ENCODE measurements at regions not wholly inside any gene's neighbourhood (a gene's known extent, or its start where the extent isn't known, plus 50 kb on each side); places are given as distances from the start of the nearest gene placed in this dataset.
"Not testable (repeated sequence)": the region's sequence is repeated elsewhere in the genome, so short reads cannot be mapped to it uniquely, and the experiment has no call there.

DNA sequence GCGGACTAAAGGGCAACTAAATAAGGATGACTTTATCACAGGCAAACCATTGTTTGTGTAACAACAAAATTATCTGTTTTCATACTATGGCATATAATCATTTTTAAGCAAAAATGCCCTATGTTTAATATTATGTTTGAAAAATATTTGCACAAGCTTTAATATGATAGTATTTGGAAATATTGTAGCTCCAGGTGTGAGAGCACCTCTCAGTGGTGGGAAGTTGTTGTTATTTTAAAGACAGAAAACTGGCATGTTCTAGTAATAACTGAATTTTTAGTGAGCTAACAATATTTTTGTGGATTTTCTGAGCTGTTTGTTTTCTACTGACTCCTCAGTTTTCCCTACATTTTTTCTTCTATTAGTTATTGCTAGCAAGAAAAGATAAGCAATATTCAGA lies 578.8 kb downstream of the KCNT2 start:
- peaks cover 6% of the 10 kb centered on the region for H3K4me1 ChIP-seq (ENCODE audit: control insufficient read depth, insufficient read depth, low read length)
- Mint-ChIP-seq H3K27ac (no peak overlapping the region), H3K9me3 (no peaks in the 10 kb centered on the region), H3K4me1 (peaks cover 7% of the 10 kb centered on the region), H3K4me3 (no peak overlapping the region), H3K27me3 (ENCODE audit: insufficient read depth) (peaks cover 44% of the 10 kb centered on the region), H3K36me3 (ENCODE audit: low read depth) (no peaks in the 10 kb centered on the region)
- no peak overlapping the region for H3K9ac ChIP-seq (ENCODE audit: extremely low read depth, low read length, poor library complexity, severe bottlenecking)
- no peak overlapping the region for H3K27ac ChIP-seq (ENCODE audit: low read depth, low read length)
- TF ChIP-seq, protein P1, sequence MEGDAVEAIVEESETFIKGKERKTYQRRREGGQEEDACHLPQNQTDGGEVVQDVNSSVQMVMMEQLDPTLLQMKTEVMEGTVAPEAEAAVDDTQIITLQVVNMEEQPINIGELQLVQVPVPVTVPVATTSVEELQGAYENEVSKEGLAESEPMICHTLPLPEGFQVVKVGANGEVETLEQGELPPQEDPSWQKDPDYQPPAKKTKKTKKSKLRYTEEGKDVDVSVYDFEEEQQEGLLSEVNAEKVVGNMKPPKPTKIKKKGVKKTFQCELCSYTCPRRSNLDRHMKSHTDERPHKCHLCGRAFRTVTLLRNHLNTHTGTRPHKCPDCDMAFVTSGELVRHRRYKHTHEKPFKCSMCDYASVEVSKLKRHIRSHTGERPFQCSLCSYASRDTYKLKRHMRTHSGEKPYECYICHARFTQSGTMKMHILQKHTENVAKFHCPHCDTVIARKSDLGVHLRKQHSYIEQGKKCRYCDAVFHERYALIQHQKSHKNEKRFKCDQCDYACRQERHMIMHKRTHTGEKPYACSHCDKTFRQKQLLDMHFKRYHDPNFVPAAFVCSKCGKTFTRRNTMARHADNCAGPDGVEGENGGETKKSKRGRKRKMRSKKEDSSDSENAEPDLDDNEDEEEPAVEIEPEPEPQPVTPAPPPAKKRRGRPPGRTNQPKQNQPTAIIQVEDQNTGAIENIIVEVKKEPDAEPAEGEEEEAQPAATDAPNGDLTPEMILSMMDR (conservative IDR thresholded peaks at IDR 0.05): no peak
- peaks cover 24% of the 10 kb centered on the region for H3K27me3 ChIP-seq (ENCODE audit: control insufficient read depth, insufficient read depth, low read length, poor library complexity, severe bottlenecking)
- no peak overlapping the region for H3K4me3 ChIP-seq (ENCODE audit: low read length)
- H3K9me3 ChIP-seq (ENCODE audit: control insufficient read depth, low read length): no peaks in the 10 kb centered on the region
- H3K36me3 ChIP-seq (ENCODE audit: control insufficient read depth, insufficient read depth, low read length): no peaks in the 10 kb centered on the region
- no peak for DNase-seq
- no CpG with 5 or more reads among the region's 1 CpG for WGBS, 2 experiments (ENCODE audit: insufficient coverage in 1 of 2, insufficient read length in 1 of 2)

DNA sequence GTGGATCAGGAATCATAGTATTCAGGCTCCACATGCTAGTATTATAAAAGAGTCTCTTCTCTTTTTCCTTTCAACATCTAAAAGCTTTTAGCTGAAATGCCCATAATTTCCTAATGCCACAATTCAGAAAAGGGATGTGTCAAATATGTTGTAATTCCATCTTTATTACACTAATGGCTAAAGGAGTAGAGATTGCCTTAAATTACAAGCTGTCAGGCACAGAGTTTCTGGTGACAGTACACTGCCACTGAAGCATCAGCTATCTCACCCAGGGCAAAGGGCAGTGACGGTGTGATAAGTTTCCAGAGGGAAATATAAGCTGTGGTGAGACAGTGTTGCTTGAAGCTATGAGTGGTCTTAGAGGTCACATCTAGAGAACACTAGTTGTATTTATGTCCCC lies 581.1 kb downstream of the KCNT2 start:
- no peak for DNase-seq
- no peaks in the 10 kb centered on the region for H3K4me1 Mint-ChIP-seq
- peaks cover 6% of the 10 kb centered on the region for H3K4me1 ChIP-seq (ENCODE audit: control insufficient read depth, insufficient read depth, low read length)
- no peaks in the 10 kb centered on the region for H3K9me3 Mint-ChIP-seq
- H3K9ac ChIP-seq (ENCODE audit: extremely low read depth, low read length, poor library complexity, severe bottlenecking): no peak overlapping the region
- WGBS, 2 experiments (ENCODE audit: insufficient coverage in 1 of 2, insufficient read length in 1 of 2): no CpG with 5 or more reads among the region's 1 CpG
- TF ChIP-seq, protein P1 (conservative IDR thresholded peaks at IDR 0.05): no peak
- no peaks in the 10 kb centered on the region for H3K9me3 ChIP-seq (ENCODE audit: control insufficient read depth, low read length)
- H3K27ac ChIP-seq (ENCODE audit: low read depth, low read length): no peak overlapping the region
- H3K36me3 Mint-ChIP-seq (ENCODE audit: low read depth): no peaks in the 10 kb centered on the region
- H3K27me3 Mint-ChIP-seq (ENCODE audit: insufficient read depth): peaks cover 30% of the 10 kb centered on the region
- H3K27me3 ChIP-seq (ENCODE audit: control insufficient read depth, insufficient read depth, low read length, poor library complexity, severe bottlenecking): peaks cover 12% of the 10 kb centered on the region
- no peak overlapping the region for H3K27ac Mint-ChIP-seq
- no peak overlapping the region for H3K4me3 Mint-ChIP-seq
- H3K4me3 ChIP-seq (ENCODE audit: low read length): no peak overlapping the region
- H3K36me3 ChIP-seq (ENCODE audit: control insufficient read depth, insufficient read depth, low read length): no peaks in the 10 kb centered on the region

DNA sequence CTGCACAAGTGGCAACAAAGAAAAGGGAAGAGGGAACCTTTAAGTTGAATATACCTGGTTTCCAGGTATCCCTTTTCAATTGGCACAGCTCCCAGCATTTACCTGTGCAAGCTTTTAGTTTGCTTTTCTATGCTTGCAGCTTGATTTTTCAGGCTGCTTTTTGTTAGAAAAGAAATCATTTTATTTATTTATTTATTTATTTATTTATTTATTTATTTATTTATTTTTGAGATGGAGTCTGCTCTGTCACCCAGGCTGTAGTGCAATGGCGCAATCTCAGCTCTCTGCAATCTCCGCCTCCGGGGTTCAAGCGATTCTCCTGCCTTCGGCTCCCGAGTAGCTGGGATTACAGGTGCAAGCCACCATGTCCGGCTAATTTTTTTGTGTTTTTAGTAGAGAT lies 587.1 kb downstream of the KCNT2 start:
- H3K9me3 Mint-ChIP-seq; H3K27ac ChIP-seq (ENCODE audit: low read depth, low read length); H3K4me3 Mint-ChIP-seq; DNase-seq; H3K36me3 ChIP-seq (ENCODE audit: control insufficient read depth, insufficient read depth, low read length); H3K4me1 Mint-ChIP-seq; H3K27me3 ChIP-seq (ENCODE audit: control insufficient read depth, insufficient read depth, low read length, poor library complexity, severe bottlenecking); H3K4me3 ChIP-seq (ENCODE audit: low read length); H3K4me1 ChIP-seq (ENCODE audit: control insufficient read depth, insufficient read depth, low read length); H3K27me3 Mint-ChIP-seq (ENCODE audit: insufficient read depth); H3K36me3 Mint-ChIP-seq (ENCODE audit: low read depth); H3K9me3 ChIP-seq (ENCODE audit: control insufficient read depth, low read length); H3K27ac Mint-ChIP-seq; H3K9ac ChIP-seq (ENCODE audit: extremely low read depth, low read length, poor library complexity, severe bottlenecking): not testable (repeated sequence)
- 92 to 96% methylated on average over 4 to 7 of the region's 7 CpGs for WGBS, 2 experiments (ENCODE audit: insufficient coverage in 1 of 2, insufficient read length in 1 of 2)

DNA sequence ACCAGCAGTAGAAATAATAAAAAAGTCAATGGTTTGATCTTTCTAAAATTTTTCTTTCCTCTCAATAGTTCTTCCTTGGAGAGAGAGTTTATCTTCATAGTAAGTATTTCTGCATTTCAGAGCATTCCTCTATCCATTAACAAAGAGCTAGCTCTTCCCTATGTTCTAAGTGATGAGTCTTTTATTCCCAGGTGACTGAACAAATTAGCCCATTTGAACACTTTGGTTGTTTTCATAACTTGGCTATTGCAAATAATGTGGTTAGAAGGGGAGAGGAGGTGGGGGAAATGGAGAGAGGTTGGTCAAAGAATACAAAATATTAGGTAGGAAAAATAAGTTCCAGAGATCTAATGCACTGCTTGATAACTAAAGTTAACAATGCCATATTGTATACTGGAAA lies 598.9 kb downstream of the KCNT2 start:
- no peak overlapping the region for H3K27ac Mint-ChIP-seq
- H3K9ac ChIP-seq (ENCODE audit: extremely low read depth, low read length, poor library complexity, severe bottlenecking): no peak overlapping the region

More for the DNA sequence above, 598.9 kb downstream of the KCNT2 start:
- Histone ChIP-seq H3K4me3 (ENCODE audit: low read length) (no peak overlapping the region), H3K36me3 (ENCODE audit: control insufficient read depth, insufficient read depth, low read length) (no peaks in the 10 kb centered on the region), H3K27ac (ENCODE audit: low read depth, low read length) (no peak overlapping the region), H3K4me1 (ENCODE audit: control insufficient read depth, insufficient read depth, low read length) (no peaks in the 10 kb centered on the region), H3K9me3 (ENCODE audit: control insufficient read depth, low read length) (no peaks in the 10 kb centered on the region), H3K27me3 (ENCODE audit: control insufficient read depth, insufficient read depth, low read length, poor library complexity, severe bottlenecking) (no peaks in the 10 kb centered on the region)
- Mint-ChIP-seq H3K27me3 (ENCODE audit: insufficient read depth) (no peaks in the 10 kb centered on the region), H3K4me3 (no peak overlapping the region), H3K36me3 (ENCODE audit: low read depth) (peaks cover 3% of the 10 kb centered on the region), H3K4me1 (peaks cover under 1% of the 10 kb centered on the region), H3K9me3 (peaks cover 6% of the 10 kb centered on the region)
- TF ChIP-seq, protein P1 (conservative IDR thresholded peaks at IDR 0.05): no peak
- no peak for DNase-seq
